Breast epithelium (tissue), 4 donors: ENCODE measurements at regions not wholly inside any gene's neighbourhood (a gene's known extent, or its start where the extent isn't known, plus 50 kb on each side); places are given as distances from the start of the nearest gene placed in this dataset.
"Not testable (repeated sequence)": the region's sequence is repeated elsewhere in the genome, so short reads cannot be mapped to it uniquely, and the experiment has no call there.

Experiments
- DNase-seq, 2 donors: peaks; one replicate each; pipeline ENCODE4 v3.0.0-alpha.2; 2019; ENCODE audit warnings: low spot score in 2 of 2
- H3K27ac ChIP-seq, 2 donors: fragments of 200-600 bp; sonication (generic) in 1 of 2; one replicate each; pipeline ENCODE4 v1.5.1; 2016 to 2019; ENCODE audit warnings: mild to moderate bottlenecking in 1 of 2
- H3K27me3 ChIP-seq, 2 donors: fragments of 200-600 bp; sonication (generic) in 1 of 2; one replicate each; pipeline versions ENCODE4 v1.5.1 to v1.6.0; 2017 to 2019; ENCODE audit warnings: control low read depth in 1 of 2, mild to moderate bottlenecking in 1 of 2
- H3K36me3 ChIP-seq: fragments of 200-600 bp; one replicate; pipeline ENCODE4 v1.5.1; 2019
- H3K4me1 ChIP-seq, 2 donors: fragments of 200-600 bp; sonication (generic); one replicate each; pipeline ENCODE4 v1.5.1; 2016 to 2019; ENCODE audit warnings: control low read depth in 1 of 2
- H3K4me3 ChIP-seq, 3 donors: fragments of 200-600 bp; sonication (generic); 1 replicate in 2 of 3; 2 replicates in 1 of 3; pipeline ENCODE4 v1.5.1; 2016 to 2019; ENCODE audit warnings: mild to moderate bottlenecking in 3 of 3, moderate library complexity in 2 of 3
- H3K9me3 ChIP-seq, 2 donors: fragments of 200-600 bp; sonication (generic) in 1 of 2; one replicate each; pipeline ENCODE4 v1.5.1; 2016 to 2019; ENCODE audit warnings: control low read depth in 1 of 2
- CTCF ChIP-seq, 3 donors: fragments of 450-650 bp; IDR thresholded peaks; one replicate each; pipeline ENCODE4 v1.5.1; 2016 to 2017; ENCODE audit warnings: antibody characterized with exemption in 3 of 3, mild to moderate bottlenecking in 3 of 3, moderate library complexity in 3 of 3
- POLR2A ChIP-seq: fragments of 450-650 bp; IDR thresholded peaks from one replicate; pipeline ENCODE4 v1.6.1; 2016; ENCODE audit warnings: antibody characterized with exemption, mild to moderate bottlenecking, moderate library complexity
- POLR2AphosphoS5 ChIP-seq, 3 donors: sonication (generic); formaldehyde crosslinking; IDR thresholded peaks; one replicate each; pipeline ENCODE4 v1.6.1; 2017; ENCODE audit warnings: antibody characterized with exemption in 3 of 3
- intact Hi-C: fragments of 100-400 bp; cut with DNase I; formaldehyde crosslinking; loops from one replicate; pipeline ENCODE4 v1.15.1; 2023; ENCODE audit warnings: low total_unique reads

DNA sequence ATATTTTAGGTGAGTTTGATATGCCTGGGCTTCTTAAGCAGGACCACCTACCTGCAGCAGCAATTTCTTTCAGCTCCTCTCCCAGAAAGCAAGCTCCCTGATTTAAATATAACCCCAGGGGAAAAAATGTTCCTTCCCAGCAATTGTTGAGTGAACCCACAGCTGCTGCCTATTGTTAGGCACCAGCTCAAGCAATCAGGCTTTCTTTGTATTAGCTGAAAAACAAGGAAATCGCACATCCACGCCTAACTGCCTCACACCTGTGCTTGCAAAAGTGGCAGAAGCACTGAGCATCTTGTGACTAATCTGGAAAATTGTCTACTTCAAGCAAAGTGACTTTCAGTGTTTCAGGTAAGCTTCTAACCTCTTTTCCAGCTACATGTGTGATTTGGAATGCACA lies 432.2 kb downstream of the SMARCA1 start:
- DNase-seq: no peak
- Histone ChIP-seq H3K27me3 (peaks cover 0 to 8% of the 10 kb centered on the region in 2 donors), H3K36me3 (no peaks in the 10 kb centered on the region), H3K9me3 (no peaks in the 10 kb centered on the region), H3K27ac (no peak overlapping the region), H3K4me3 (no peak overlapping the region), H3K4me1 (no peaks in the 10 kb centered on the region)
- intact Hi-C loops: no loop called here
- TF ChIP-seq POLR2A (no peak), POLR2AphosphoS5 (IDR thresholded peaks at IDR 0.05) (no peak), CTCF (IDR thresholded peaks at IDR 0.05) (no peak)

DNA sequence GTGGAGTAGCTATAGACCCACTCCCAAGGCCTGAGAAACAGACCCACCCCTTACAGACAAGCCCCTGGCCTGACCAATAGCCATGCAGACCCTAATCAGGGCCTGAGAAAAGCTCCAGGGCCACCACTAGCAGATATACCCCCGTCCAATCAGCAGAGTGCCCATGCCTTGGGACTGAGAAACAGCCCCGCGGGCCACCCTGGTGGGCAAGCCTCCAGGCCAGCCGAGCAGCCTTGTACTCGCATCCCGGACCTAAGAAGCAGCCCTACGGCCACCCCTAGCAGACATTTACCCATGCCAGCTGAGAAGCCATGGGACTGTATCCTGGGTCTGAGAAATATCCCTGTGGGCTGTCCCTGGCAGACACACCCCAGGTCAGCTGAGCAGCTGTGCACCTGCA lies 436.5 kb downstream of the SMARCA1 start:
- TF ChIP-seq POLR2A (no peak), POLR2AphosphoS5 (IDR thresholded peaks at IDR 0.05) (no peak), CTCF (IDR thresholded peaks at IDR 0.05) (no peak)
- intact Hi-C loops: loop anchor here (5.0 kb wide), 1 partner anchor 55 kb away; no protein-coding TSS in a partner anchor
- no peaks in the 10 kb centered on the region for H3K36me3 ChIP-seq
- no peaks in the 10 kb centered on the region for H3K4me1 ChIP-seq
- peaks cover 0 to 5% of the 10 kb centered on the region in 2 donors for H3K9me3 ChIP-seq
- H3K4me3 ChIP-seq: no peak overlapping the region
- H3K27ac ChIP-seq: no peak overlapping the region
- no peak for DNase-seq
- peaks cover 0 to 4% of the 10 kb centered on the region in 2 donors for H3K27me3 ChIP-seq

DNA sequence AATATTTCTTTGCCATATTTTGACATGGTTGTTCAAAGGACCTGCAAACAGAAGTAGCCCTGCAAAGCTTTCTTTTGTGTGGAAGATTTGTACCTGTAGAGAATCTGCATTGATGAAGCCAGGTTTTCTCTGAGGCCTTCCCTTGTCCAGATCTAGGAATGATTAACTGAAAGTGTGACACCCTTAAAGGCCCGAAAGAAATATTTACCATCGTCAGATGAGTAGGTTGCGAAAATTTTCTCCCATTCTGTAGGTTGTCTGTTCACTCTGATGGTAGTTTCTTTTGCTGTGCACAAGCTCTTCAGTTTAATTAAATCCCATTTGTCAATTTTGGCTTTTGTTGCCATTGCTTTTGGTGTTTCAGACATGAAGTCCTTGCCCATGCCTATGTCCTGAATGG lies 439.0 kb downstream of the SMARCA1 start:
- H3K27ac ChIP-seq, DNase-seq, H3K36me3 ChIP-seq, H3K4me1 ChIP-seq, intact Hi-C loops, H3K4me3 ChIP-seq, H3K9me3 ChIP-seq, H3K27me3 ChIP-seq: not testable (repeated sequence)

DNA sequence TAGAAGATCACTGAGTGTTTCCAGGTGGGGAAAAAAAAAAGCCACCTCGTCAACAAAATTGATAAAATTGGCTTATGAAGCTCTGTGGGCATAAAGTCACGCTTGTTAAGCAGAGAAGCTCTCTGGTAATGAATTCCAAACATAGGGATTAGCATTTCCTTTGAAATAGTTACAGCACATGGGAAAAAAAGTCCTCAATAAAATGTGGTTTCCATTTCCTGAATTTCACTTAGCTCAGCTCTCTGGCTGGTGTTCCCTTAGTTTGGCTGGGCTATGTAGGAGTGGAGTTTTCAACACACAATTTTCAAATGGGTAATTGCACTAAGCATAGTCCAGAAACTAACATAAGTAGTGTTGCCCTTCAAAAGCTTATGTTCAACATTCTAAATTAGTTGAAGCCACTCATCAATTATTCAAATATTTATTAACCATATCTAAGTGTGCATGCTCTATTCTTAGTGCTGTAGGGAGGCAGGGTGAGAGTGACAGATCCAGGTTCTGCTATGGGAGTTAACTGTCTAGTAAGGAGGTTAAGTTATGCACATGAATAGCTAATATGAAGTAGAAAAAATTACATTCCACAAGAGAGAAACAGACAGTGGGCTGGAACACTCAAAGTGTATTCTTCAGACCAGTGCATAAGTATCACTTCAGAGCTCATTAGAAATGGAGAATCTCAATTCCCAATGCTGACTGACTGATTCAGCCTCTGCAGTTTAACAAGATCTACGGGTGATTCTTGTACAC lies 445.7 kb downstream of the SMARCA1 start:
- H3K4me3 ChIP-seq: no peak overlapping the region
- H3K4me1 ChIP-seq: no peaks in the 10 kb centered on the region
- H3K9me3 ChIP-seq: peaks cover 0 to 5% of the 10 kb centered on the region in 2 donors
- intact Hi-C loops: no loop called here
- no peak for TF ChIP-seq CTCF (IDR thresholded peaks at IDR 0.05)
- no peak for TF ChIP-seq POLR2A
- no peak for TF ChIP-seq POLR2AphosphoS5 (IDR thresholded peaks at IDR 0.05)
- no peak for DNase-seq
- no peaks in the 10 kb centered on the region for H3K36me3 ChIP-seq
- peaks cover 0 to 3% of the 10 kb centered on the region in 2 donors for H3K27me3 ChIP-seq
- H3K27ac ChIP-seq: no peak overlapping the region

DNA sequence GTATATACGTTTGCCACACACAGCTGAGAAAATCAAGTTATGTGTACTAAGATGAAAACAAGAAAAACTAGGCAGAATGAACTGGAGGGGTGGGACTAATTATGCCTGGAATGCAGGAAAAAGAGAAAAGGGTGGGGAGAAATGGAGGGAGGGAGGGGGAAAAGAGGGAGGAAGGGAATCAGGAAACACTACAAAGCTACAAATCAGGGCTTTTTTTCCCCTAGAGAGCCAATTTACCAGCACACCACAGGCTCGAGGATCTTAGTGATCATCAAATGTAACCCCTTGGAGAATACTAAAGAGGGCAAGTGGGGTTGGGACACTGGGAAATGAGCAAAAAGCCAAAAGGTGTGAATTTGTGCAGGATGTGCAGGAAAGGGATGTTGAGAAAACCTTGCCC lies 451.9 kb downstream of the SMARCA1 start:
- TF ChIP-seq POLR2AphosphoS5 (IDR thresholded peaks at IDR 0.05): no peak
- TF ChIP-seq POLR2A: no peak
- no peak for TF ChIP-seq CTCF (IDR thresholded peaks at IDR 0.05)
- Histone ChIP-seq H3K27me3 (peaks cover 0 to 3% of the 10 kb centered on the region in 2 donors), H3K4me1 (no peaks in the 10 kb centered on the region), H3K4me3 (no peak overlapping the region), H3K36me3 (no peaks in the 10 kb centered on the region), H3K27ac (no peak overlapping the region), H3K9me3 (no peaks in the 10 kb centered on the region)
- DNase-seq: no peak
- intact Hi-C loops: no loop called here
